H4 (cell line): ENCODE measurements at regions not wholly inside any gene's neighbourhood (a gene's known extent, or its start where the extent isn't known, plus 50 kb on each side); places are given as distances from the start of the nearest gene placed in this dataset.
A peak's percentile ranks its signal among the peaks of the same experiment; 100 is the strongest.
"Not testable (repeated sequence)": the region's sequence is repeated elsewhere in the genome, so short reads cannot be mapped to it uniquely, and the experiment has no call there.

ENCODE experiments used
- DNase-seq: peaks from one replicate; pipeline ENCODE4 v3.0.0-alpha.2; 2015; ENCODE audit warnings: low spot score

- DNase-seq: no peak
These were observed 740.5 kb upstream of the B3GALT2 start for GRCh38 chr1:193926956-193927355.

- DNase-seq: no peak
These were observed 733.4 kb upstream of the B3GALT2 start for GRCh38 chr1:193919827-193920226.

DNA sequence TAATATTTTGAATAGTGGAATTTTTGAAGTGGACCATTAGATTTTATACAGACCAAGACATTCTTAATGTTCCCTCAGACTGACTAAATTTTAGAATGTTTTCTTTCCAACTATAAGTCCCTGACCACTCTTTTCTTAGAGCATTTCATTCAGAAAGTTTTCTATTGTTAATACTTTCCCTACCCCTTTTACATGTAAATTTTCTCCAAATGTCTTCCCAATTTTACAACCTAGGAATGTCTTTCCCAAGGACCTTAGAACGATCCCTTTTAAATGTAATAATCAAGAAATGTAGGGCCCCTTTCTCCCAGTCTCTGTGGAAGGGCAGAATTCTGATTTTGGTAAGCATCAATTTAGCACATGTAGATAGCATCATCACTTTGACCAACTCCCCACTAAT, 730.0 kb upstream of the B3GALT2 start:
- no peak for DNase-seq

- no peak for DNase-seq
These were observed 728.5 kb upstream of the B3GALT2 start for GRCh38 chr1:193914871-193915270.

- no peak for DNase-seq
These were observed 723.1 kb upstream of the B3GALT2 start for GRCh38 chr1:193909406-193910082.

DNA sequence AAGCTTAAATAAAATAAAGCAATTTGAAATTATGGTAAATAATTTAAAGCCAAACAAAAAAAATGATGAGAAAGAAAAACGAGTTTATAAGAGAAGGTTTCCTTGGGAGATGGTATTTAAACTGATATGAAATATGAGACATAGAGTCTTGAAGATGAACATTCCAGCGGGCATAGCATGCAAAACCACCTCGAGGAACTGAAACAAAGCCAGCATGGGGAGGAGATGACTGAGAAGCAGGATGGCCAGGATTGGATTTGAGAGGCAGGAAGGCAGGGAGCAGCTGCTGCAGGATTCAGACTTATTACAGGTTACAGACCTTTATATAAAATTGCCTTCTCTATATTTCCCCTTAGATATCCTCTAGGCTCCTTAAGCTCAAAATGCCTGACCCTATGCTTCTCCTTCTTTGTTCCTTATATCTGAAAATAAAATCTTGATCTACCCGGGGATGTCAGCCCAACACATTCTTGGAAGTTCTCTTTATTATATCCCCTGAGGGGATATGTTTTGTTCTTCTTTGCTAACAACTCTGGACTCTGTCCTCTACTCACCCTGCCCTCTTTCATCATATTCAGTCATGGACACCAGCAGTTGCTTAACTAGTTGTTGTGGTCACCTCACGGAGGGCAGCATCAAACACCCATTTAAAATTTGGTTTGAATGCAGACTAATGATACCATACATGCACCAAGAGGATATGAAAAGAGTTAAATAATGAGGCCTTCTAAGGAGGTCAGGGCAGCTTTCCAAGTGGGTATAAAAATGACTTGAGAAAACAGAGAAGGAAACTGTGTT, 719.1 kb upstream of the B3GALT2 start:
- peak; percentile 16 for DNase-seq

DNA sequence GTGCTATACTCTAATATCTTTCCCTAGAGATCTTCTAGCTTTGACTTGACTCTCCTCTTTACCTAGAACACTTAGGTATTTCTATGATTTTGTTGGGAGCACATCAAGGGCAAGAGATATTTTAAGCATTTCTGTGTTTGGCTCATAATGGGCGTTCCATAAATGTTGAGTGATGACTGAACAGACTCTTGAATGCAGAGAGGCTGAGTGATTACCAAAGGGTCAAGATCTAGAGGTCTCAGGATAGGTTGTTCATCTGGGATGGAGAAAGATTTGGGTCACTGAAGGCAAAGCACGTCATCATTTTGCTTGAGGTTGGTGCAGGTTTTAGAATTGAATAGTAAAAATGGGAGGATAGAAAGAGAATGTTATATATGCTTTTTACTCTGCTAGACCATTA, 705.4 kb upstream of the B3GALT2 start:
- no peak for DNase-seq

GRCh38 chr1:193890935-193891334, 704.5 kb upstream of the B3GALT2 start:
- DNase-seq: no peak

DNA sequence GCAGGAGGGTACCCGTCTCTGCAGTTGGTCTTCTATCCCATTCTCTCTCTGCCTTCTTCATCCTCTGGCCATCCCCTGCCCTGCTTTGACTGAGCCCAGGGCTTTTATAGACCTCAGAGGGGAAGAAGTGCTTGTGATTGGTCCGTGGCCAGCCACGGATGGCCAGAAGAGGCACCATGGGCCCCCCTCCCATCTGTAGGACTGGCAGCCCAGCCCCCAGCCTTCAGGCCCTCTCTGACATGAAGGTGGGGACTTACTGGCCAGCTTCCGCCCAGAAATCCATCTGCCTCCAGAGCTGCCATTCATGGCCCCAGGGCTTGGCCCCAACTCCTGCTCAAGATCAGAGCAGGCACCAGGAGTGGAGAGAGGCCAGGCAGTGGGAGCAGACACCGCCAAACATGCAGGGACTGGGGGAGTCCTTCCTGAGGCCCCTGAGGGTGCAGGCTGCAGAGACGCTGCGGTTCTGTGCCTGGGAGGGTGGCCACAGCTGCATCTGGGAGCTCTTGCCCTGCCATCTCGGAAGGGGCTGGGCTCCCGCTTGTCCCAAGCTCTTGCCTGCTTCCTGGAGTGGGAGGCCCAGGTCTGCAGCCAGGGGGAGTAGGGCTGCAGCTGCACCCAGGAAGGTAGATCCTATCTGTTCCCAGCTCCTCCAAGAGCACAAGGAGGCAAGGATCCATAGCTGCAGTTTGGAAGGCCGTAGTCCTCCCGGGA, 698.6 kb upstream of the B3GALT2 start:
- no peak for DNase-seq

DNA sequence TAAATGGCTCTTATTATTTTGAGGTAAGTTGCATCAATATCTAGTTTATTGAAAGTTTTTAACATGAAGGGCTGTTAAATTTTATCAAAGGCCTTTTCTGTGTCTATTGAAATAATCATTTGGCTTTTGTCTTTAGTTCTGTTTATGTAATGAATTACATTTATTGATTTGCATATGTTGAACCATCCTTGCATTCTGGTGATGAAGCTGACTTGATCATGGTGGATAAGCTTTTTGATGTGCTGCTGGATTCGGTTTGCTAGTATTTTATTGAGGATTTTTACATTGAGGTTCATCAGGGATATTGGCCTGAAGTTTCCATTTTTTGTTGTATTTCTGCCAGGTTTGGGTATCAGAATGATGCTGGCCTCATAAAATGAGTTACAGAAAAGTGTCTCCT, 691.5 kb upstream of the B3GALT2 start:
- DNase-seq: not testable (repeated sequence)

- DNase-seq: no peak
These were observed 682.0 kb upstream of the B3GALT2 start for GRCh38 chr1:193868425-193868824.

GRCh38 chr1:193856261-193856660, 669.8 kb upstream of the B3GALT2 start:
- DNase-seq: no peak

DNA sequence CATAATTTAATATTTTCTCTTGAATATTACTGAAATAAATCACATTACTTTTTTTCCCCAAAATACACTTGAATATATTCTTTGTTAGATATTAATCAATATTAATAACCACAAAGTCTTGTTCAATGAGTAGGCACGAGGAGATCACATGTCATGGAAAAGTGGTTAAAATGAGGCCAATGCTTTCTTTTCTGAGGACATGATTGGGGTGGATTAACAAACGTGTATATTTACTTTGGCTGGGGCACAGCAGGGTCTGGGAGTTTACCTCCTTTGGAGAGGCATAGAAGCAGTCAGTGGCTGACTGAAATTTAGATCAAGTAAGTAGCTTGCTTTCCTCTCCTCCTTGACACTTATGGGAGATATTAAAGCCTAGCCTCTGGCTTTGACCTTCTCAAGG, 664.3 kb upstream of the B3GALT2 start:
- DNase-seq: peak; percentile 59

- no peak for DNase-seq
These were observed 660.6 kb upstream of the B3GALT2 start for GRCh38 chr1:193846876-193847604.

DNA sequence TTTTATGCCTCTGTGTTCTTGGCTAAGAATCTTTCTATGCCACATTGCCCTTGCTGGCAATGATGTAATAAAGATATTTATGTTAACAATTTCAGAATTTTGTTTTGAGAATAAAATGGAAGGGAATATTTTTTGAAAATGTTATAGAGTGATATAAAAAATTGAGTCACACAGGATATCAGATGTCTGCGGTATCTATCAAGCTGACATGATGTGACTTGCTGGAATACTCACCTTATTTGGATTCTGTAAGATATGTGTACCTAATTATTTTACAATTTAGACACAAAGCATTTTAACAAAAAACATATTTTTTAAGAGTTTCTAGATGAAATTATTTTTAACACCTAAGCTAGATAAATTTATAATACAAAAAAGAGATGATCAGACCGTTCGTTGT, 660.0 kb upstream of the B3GALT2 start:
- no peak for DNase-seq

DNA sequence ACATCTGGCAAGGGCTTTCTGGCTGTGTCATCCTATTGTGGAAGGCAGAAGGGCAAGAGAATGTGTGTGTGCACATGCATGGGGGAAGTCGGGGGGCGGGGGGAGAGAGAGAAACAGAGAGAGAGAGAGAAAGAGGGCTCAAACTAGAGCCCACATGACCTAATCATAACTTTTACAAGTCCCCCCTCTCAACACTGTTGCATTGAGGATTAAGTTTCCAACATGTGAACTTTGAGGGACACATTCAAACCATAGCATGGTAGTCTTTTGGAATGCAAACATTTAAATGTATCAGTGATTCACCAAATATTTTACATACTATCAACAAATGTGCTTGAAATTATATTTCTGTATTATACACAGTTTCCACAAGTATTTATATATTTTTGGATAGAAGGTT, 655.4 kb upstream of the B3GALT2 start:
- no peak for DNase-seq

- no peak for DNase-seq
These were observed 645.1 kb upstream of the B3GALT2 start for GRCh38 chr1:193831465-193831864.

GRCh38 chr1:193827516-193827915, 641.1 kb upstream of the B3GALT2 start:
- no peak for DNase-seq

GRCh38 chr1:193819376-193819775, 633.0 kb upstream of the B3GALT2 start:
- DNase-seq: no peak

GRCh38 chr1:193807208-193807607, 620.8 kb upstream of the B3GALT2 start:
- DNase-seq: no peak

- DNase-seq: no peak
These were observed 620.0 kb upstream of the B3GALT2 start for GRCh38 chr1:193806079-193807048.
